ENCODE measurements at regions not wholly inside any gene's neighbourhood (a gene's known extent, or its start where the extent isn't known, plus 50 kb on each side); places are given as distances from the start of the nearest gene placed in this dataset.

- FAIRE-seq (no peak), DNase-seq (ENCODE audit: low read depth) (peak; percentile 17)
- no peaks in the 10 kb centered on the region for H3K9me3 ChIP-seq (ENCODE audit: insufficient read depth, low read depth, low read length)
- no peaks in the 10 kb centered on the region for H3K79me2 ChIP-seq (ENCODE audit: insufficient read depth, low read length)
- TF ChIP-seq EZH2 (IDR thresholded peaks at IDR 0.05; ENCODE audit: insufficient read depth, low read length): no peak
- TF ChIP-seq CTCF (IDR thresholded peaks at IDR 0.05; ENCODE audit: insufficient read depth, low read depth, low read length): no peak
- H4K20me1 ChIP-seq (ENCODE audit: insufficient read depth, low read length): no peaks in the 10 kb centered on the region
- H3K27me3 ChIP-seq (ENCODE audit: insufficient read depth, low read length): no peaks in the 10 kb centered on the region
- no peak overlapping the region for H2AFZ ChIP-seq (ENCODE audit: low read depth, low read length)
- H3K4me2 ChIP-seq (ENCODE audit: low read length): no peak overlapping the region
- H3K4me1 ChIP-seq (ENCODE audit: insufficient read depth, low read length): no peaks in the 10 kb centered on the region
- H3K27ac Mint-ChIP-seq (ENCODE audit: unreplicated experiment): no peak overlapping the region
- no peak overlapping the region for H3K4me3 Mint-ChIP-seq (ENCODE audit: unreplicated experiment)
- no peak overlapping the region for H3K4me3 ChIP-seq (ENCODE audit: insufficient read depth, low read depth, low read length)
- no peaks in the 10 kb centered on the region for H3K36me3 ChIP-seq (ENCODE audit: insufficient read depth, low read length)
- no peaks in the 10 kb centered on the region for H3K4me1 Mint-ChIP-seq (ENCODE audit: low read depth, unreplicated experiment)
- no peaks in the 10 kb centered on the region for H3K27me3 Mint-ChIP-seq (ENCODE audit: low read depth, unreplicated experiment)
- no peak overlapping the region for H3K9ac ChIP-seq (ENCODE audit: low read length)
- H3K27ac ChIP-seq (ENCODE audit: low read depth, low read length): no peak overlapping the region
- H3K36me3 Mint-ChIP-seq (ENCODE audit: low read depth, unreplicated experiment): no peaks in the 10 kb centered on the region
- H3K9me3 Mint-ChIP-seq (ENCODE audit: unreplicated experiment): no peaks in the 10 kb centered on the region
These were observed 444.2 kb upstream of the GOLIM4 start for GRCh38 chr3:168539909-168540308.

- DNase-seq (ENCODE audit: low read depth) (no peak), FAIRE-seq (no peak)
- H3K4me2 ChIP-seq (ENCODE audit: low read length): no peak overlapping the region
- Mint-ChIP-seq H3K27ac (ENCODE audit: unreplicated experiment) (no peak overlapping the region), H3K9me3 (ENCODE audit: unreplicated experiment) (no peaks in the 10 kb centered on the region), H3K4me3 (ENCODE audit: unreplicated experiment) (no peak overlapping the region), H3K4me1 (ENCODE audit: low read depth, unreplicated experiment) (peaks cover 6% of the 10 kb centered on the region), H3K36me3 (ENCODE audit: low read depth, unreplicated experiment) (no peaks in the 10 kb centered on the region), H3K27me3 (ENCODE audit: low read depth, unreplicated experiment) (no peaks in the 10 kb centered on the region)
- no peak overlapping the region for H3K4me3 ChIP-seq (ENCODE audit: insufficient read depth, low read depth, low read length)
- no peaks in the 10 kb centered on the region for H3K36me3 ChIP-seq (ENCODE audit: insufficient read depth, low read length)
- TF ChIP-seq EZH2 (IDR thresholded peaks at IDR 0.05; ENCODE audit: insufficient read depth, low read length) (no peak), CTCF (IDR thresholded peaks at IDR 0.05; ENCODE audit: insufficient read depth, low read depth, low read length) (no peak)
- no peaks in the 10 kb centered on the region for H3K4me1 ChIP-seq (ENCODE audit: insufficient read depth, low read length)
- no peak overlapping the region for H3K27ac ChIP-seq (ENCODE audit: low read depth, low read length)
- no peaks in the 10 kb centered on the region for H3K27me3 ChIP-seq (ENCODE audit: insufficient read depth, low read length)
- no peaks in the 10 kb centered on the region for H4K20me1 ChIP-seq (ENCODE audit: insufficient read depth, low read length)
- no peaks in the 10 kb centered on the region for H3K79me2 ChIP-seq (ENCODE audit: insufficient read depth, low read length)
- H3K9me3 ChIP-seq (ENCODE audit: insufficient read depth, low read depth, low read length): no peaks in the 10 kb centered on the region
- H3K9ac ChIP-seq (ENCODE audit: low read length): no peak overlapping the region
- no peak overlapping the region for H2AFZ ChIP-seq (ENCODE audit: low read depth, low read length)
These were observed 439.0 kb upstream of the GOLIM4 start for GRCh38 chr3:168534761-168535160.

GRCh38 chr3:168533600-168533999 is 437.9 kb upstream of the GOLIM4 start:
- Histone ChIP-seq H3K4me3 (ENCODE audit: insufficient read depth, low read depth, low read length) (no peak overlapping the region), H3K4me1 (ENCODE audit: insufficient read depth, low read length) (no peaks in the 10 kb centered on the region), H3K27ac (ENCODE audit: low read depth, low read length) (no peak overlapping the region), H2AFZ (ENCODE audit: low read depth, low read length) (no peak overlapping the region), H3K27me3 (ENCODE audit: insufficient read depth, low read length) (no peaks in the 10 kb centered on the region), H3K4me2 (ENCODE audit: low read length) (no peak overlapping the region), H4K20me1 (ENCODE audit: insufficient read depth, low read length) (no peaks in the 10 kb centered on the region), H3K9ac (ENCODE audit: low read length) (no peak overlapping the region), H3K79me2 (ENCODE audit: insufficient read depth, low read length) (no peaks in the 10 kb centered on the region), H3K9me3 (ENCODE audit: insufficient read depth, low read depth, low read length) (no peaks in the 10 kb centered on the region), H3K36me3 (ENCODE audit: insufficient read depth, low read length) (no peaks in the 10 kb centered on the region)
- no peaks in the 10 kb centered on the region for H3K36me3 Mint-ChIP-seq (ENCODE audit: low read depth, unreplicated experiment)
- TF ChIP-seq EZH2 (IDR thresholded peaks at IDR 0.05; ENCODE audit: insufficient read depth, low read length): no peak
- H3K4me1 Mint-ChIP-seq (ENCODE audit: low read depth, unreplicated experiment): peaks cover 6% of the 10 kb centered on the region
- no peak overlapping the region for H3K4me3 Mint-ChIP-seq (ENCODE audit: unreplicated experiment)
- DNase-seq (ENCODE audit: low read depth) (no peak), FAIRE-seq (no peak)
- no peaks in the 10 kb centered on the region for H3K27me3 Mint-ChIP-seq (ENCODE audit: low read depth, unreplicated experiment)
- H3K27ac Mint-ChIP-seq (ENCODE audit: unreplicated experiment): no peak overlapping the region
- H3K9me3 Mint-ChIP-seq (ENCODE audit: unreplicated experiment): no peaks in the 10 kb centered on the region
